Heart left ventricle (tissue), 13 donors: ENCODE measurements at regions not wholly inside any gene's neighbourhood (a gene's known extent, or its start where the extent isn't known, plus 50 kb on each side); places are given as distances from the start of the nearest gene placed in this dataset.

ENCODE experiments used
- POLR2A ChIP-seq, 2 donors: fragments of 450-650 bp; IDR thresholded peaks; one replicate each; pipeline ENCODE4 v1.6.1; 2017; ENCODE audit warnings: antibody characterized with exemption in 2 of 2, mild to moderate bottlenecking in 2 of 2, moderate library complexity in 2 of 2
- TF ChIP-seq, protein P1 (sequence below), 12 donors: fragments of 200-600 bp; sonication (generic) in 4 of 12; IDR thresholded peaks; one replicate each; pipeline versions ENCODE4 v1.5.0 to v1.8.0; 2018 to 2022; ENCODE audit warnings: antibody characterized with exemption in 12 of 12, mild to moderate bottlenecking in 5 of 12
- donor health status: ischemic (EF 13 %, LVEDD 7.1; RV severe dilation, severe dysfunction).
- donor health status: DM: no; HTN: yes; CAD: no.
- donor health status: DM: no; HTN: no; CAD: no.
- donor health status: ischemic (EF 25% LVEDD 6.9; RV normal size, moderate dysfunction).
- donor health status: ischemic (EF 25% LVEDD 5.7; RV mildly dilated, moderate dysfunction).
- donor health status: ischemic (EF 35%, LVEDD 5.7; RV mildly dilated, moderate dysfunction).
- donor health status: nonischemic (EF 11% LVEDD 7.7; RV severe dilation, severe dysfunction).
- donor health status: DM: yes; HTN: yes; CAD: no.
- donor health status: PGD.
- donor health status: ischemic (EF 29% LVEDD 5.4; RV normal size, mild dysfunction).
- donor health status: nonischemic (EF 23%, LVEDD 6.1; RV moderate dilation, normal function).

DNA sequence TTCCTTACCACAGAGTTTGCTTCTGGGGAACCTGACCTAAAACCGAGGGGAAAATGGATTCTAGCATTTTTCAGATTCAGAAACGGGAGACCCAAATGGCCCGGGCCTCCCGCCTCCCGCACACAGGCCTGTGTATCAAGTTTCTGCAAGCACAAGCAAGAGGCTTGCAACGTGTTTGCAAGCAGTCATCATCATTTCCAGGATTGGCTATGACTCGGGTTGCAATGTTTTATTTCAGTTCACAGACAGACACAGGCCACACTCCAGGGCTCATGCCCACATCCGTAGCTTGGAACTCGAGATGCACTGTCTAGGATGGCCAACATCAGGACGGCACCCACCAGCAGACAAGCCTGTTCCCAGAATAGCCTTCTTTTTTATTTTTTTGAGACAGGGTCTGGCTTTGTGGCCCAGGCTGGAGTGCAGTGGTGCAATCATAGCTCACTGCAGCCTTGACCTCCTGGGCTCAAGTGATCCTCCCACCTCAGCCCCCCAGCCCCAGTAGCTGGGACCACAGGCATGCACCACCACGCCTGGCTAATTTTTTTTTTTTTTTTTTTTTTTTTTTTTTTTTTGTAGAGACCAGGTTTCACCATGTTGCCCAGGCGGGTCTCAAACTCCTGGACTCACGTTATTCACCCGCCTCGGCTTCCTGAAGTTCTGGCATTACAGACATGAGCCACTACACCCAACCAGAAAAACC is 68.1 kb upstream of the FOXK1 start:
- no peak for TF ChIP-seq POLR2A (IDR thresholded peaks at IDR 0.05)
- TF ChIP-seq, protein P1, sequence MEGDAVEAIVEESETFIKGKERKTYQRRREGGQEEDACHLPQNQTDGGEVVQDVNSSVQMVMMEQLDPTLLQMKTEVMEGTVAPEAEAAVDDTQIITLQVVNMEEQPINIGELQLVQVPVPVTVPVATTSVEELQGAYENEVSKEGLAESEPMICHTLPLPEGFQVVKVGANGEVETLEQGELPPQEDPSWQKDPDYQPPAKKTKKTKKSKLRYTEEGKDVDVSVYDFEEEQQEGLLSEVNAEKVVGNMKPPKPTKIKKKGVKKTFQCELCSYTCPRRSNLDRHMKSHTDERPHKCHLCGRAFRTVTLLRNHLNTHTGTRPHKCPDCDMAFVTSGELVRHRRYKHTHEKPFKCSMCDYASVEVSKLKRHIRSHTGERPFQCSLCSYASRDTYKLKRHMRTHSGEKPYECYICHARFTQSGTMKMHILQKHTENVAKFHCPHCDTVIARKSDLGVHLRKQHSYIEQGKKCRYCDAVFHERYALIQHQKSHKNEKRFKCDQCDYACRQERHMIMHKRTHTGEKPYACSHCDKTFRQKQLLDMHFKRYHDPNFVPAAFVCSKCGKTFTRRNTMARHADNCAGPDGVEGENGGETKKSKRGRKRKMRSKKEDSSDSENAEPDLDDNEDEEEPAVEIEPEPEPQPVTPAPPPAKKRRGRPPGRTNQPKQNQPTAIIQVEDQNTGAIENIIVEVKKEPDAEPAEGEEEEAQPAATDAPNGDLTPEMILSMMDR (IDR thresholded peaks at IDR 0.05) = no peak
